Esophagus muscularis mucosa (tissue), 4 donors: ENCODE measurements at regions not wholly inside any gene's neighbourhood (a gene's known extent, or its start where the extent isn't known, plus 50 kb on each side); places are given as distances from the start of the nearest gene placed in this dataset.
A peak's percentile ranks its signal among the peaks of the same experiment; 100 is the strongest.

Experiments
- DNase-seq: peaks from one replicate; pipeline ENCODE4 v3.0.0-alpha.2; 2017; ENCODE audit errors: extremely low spot score
- H3K27ac ChIP-seq, 4 donors: fragments of 200-600 bp; sonication (generic); replicated peaks in 1 of 4; 1 replicate in 3 of 4; 2 replicates in 1 of 4; pipeline ENCODE4 v1.5.1; 2016 to 2019; ENCODE audit warnings: mild to moderate bottlenecking in 1 of 4
- H3K27me3 ChIP-seq, 4 donors: fragments of 200-600 bp; sonication (generic); one replicate each; pipeline versions ENCODE4 v1.5.1 to v1.6.0; 2016 to 2019
- H3K36me3 ChIP-seq, 4 donors: fragments of 200-600 bp; sonication (generic); one replicate each; pipeline ENCODE4 v1.5.1; 2016 to 2019
- H3K4me1 ChIP-seq, 4 donors: fragments of 200-600 bp; sonication (generic); one replicate each; pipeline ENCODE4 v1.5.1; 2016 to 2019
- H3K4me3 ChIP-seq, 4 donors: fragments of 200-600 bp; sonication (generic); 1 replicate in 2 of 4; 2 replicates in 2 of 4; pipeline ENCODE4 v1.5.1; 2016 to 2019; ENCODE audit warnings: mild to moderate bottlenecking in 4 of 4, moderate library complexity in 1 of 4
- H3K9me3 ChIP-seq, 4 donors: fragments of 200-600 bp; sonication (generic); 1 replicate in 3 of 4; 2 replicates in 1 of 4; pipeline ENCODE4 v1.5.1; 2016 to 2019
- CTCF ChIP-seq, 3 experiments: fragments of 200-600 bp in 2 of 3; fragments of 450-650 bp in 1 of 3; sonication (generic) in 2 of 3; IDR thresholded peaks; one replicate each; pipeline ENCODE4 v1.5.1; 2017 to 2019; ENCODE audit warnings: antibody characterized with exemption in 3 of 3, mild to moderate bottlenecking in 2 of 3, moderate library complexity in 1 of 3
- EP300 ChIP-seq: sonication (generic); formaldehyde crosslinking; IDR thresholded peaks from one replicate; pipeline ENCODE4 v1.6.1; 2017; ENCODE audit warnings: antibody characterized with exemption
- POLR2A ChIP-seq: fragments of 450-650 bp; IDR thresholded peaks from one replicate; pipeline ENCODE4 v1.6.1; 2017; ENCODE audit warnings: antibody characterized with exemption, moderate library complexity, mild to moderate bottlenecking, low read depth
- POLR2AphosphoS5 ChIP-seq, 2 donors: sonication (generic); formaldehyde crosslinking; IDR thresholded peaks; one replicate each; pipeline ENCODE4 v1.6.1; 2017; ENCODE audit warnings: antibody characterized with exemption in 2 of 2
- WGBS: methylation state at CpG from one replicate; pipeline ENCODE4 v1.1.5; 2018; 5-methylcytosine and 5-hydroxymethylcytosine counted together
- intact Hi-C: fragments of 100-400 bp; cut with DNase I; formaldehyde crosslinking; loops from one replicate; pipeline ENCODE4 v1.15.1; 2023

- Histone ChIP-seq H3K9me3 (no peaks in the 10 kb centered on the region), H3K4me1 (peaks cover 3 to 20% (median 17%) of the 10 kb centered on the region in 4 donors), H3K36me3 (no peaks in the 10 kb centered on the region), H3K27me3 (no peaks in the 10 kb centered on the region), H3K4me3 (no peak overlapping the region), H3K27ac (peak overlapping the region; percentile 38 to 75 (median 56))
- 52% methylated on average over 11 of the region's 11 CpGs for WGBS
- DNase-seq: no peak
- TF ChIP-seq CTCF (IDR thresholded peaks at IDR 0.05) (no peak), POLR2AphosphoS5 (IDR thresholded peaks at IDR 0.05) (peak; percentile 10 to 38), POLR2A (no peak)
- intact Hi-C loops: no loop called here
Observed at GRCh38 chr15:91561371-91562100, 292.0 kb upstream of the SLCO3A1 start.

- no peaks in the 10 kb centered on the region for H3K27me3 ChIP-seq
- no peak for TF ChIP-seq POLR2AphosphoS5 (IDR thresholded peaks at IDR 0.05)
- TF ChIP-seq POLR2A: no peak
- TF ChIP-seq EP300: no peak
- no peak for TF ChIP-seq CTCF (IDR thresholded peaks at IDR 0.05)
- peaks cover 3 to 20% (median 17%) of the 10 kb centered on the region in 4 donors for H3K4me1 ChIP-seq
- DNase-seq: no peak
- H3K4me3 ChIP-seq: no peak overlapping the region
- H3K36me3 ChIP-seq: no peaks in the 10 kb centered on the region
- H3K9me3 ChIP-seq: no peaks in the 10 kb centered on the region
- H3K27ac ChIP-seq: no peak overlapping the region
- 90% methylated on average over 2 of the region's 2 CpGs for WGBS
- intact Hi-C loops: no loop called here
Observed at GRCh38 chr15:91562698-91563097, 290.8 kb upstream of the SLCO3A1 start.

GRCh38 chr15:91564631-91565030 lies 288.9 kb upstream of the SLCO3A1 start:
- H3K27ac ChIP-seq: no peak overlapping the region
- no peaks in the 10 kb centered on the region for H3K27me3 ChIP-seq
- WGBS: 70% methylated on average over 3 of the region's 3 CpGs
- no peak for TF ChIP-seq EP300
- TF ChIP-seq CTCF (IDR thresholded peaks at IDR 0.05): no peak
- no peak for TF ChIP-seq POLR2AphosphoS5 (IDR thresholded peaks at IDR 0.05)
- TF ChIP-seq POLR2A: no peak
- H3K4me3 ChIP-seq: no peak overlapping the region
- no peak for DNase-seq
- H3K4me1 ChIP-seq: peaks cover 3 to 20% (median 17%) of the 10 kb centered on the region in 4 donors
- H3K9me3 ChIP-seq: no peaks in the 10 kb centered on the region
- H3K36me3 ChIP-seq: no peaks in the 10 kb centered on the region
- intact Hi-C loops: no loop called here

- intact Hi-C loops: no loop called here
Observed at GRCh38 chr15:91566141-91566540, 287.4 kb upstream of the SLCO3A1 start.

More at GRCh38 chr15:91566141-91566540, 287.4 kb upstream of the SLCO3A1 start:
- H3K9me3 ChIP-seq: no peaks in the 10 kb centered on the region
- DNase-seq: no peak
- no peak overlapping the region for H3K27ac ChIP-seq
- 81% methylated on average over 4 of the region's 4 CpGs for WGBS
- H3K36me3 ChIP-seq: no peaks in the 10 kb centered on the region
- peaks cover 0 to 6% (median 0%) of the 10 kb centered on the region in 4 donors for H3K27me3 ChIP-seq
- TF ChIP-seq POLR2A: no peak
- TF ChIP-seq CTCF (IDR thresholded peaks at IDR 0.05): no peak
- TF ChIP-seq POLR2AphosphoS5 (IDR thresholded peaks at IDR 0.05): no peak
- TF ChIP-seq EP300: no peak
- H3K4me1 ChIP-seq: peaks cover 3 to 15% (median 14%) of the 10 kb centered on the region in 4 donors
- H3K4me3 ChIP-seq: no peak overlapping the region
